H54 (cell line): ENCODE measurements at regions not wholly inside any gene's neighbourhood (a gene's known extent, or its start where the extent isn't known, plus 50 kb on each side); places are given as distances from the start of the nearest gene placed in this dataset.
"Not testable (repeated sequence)": the region's sequence is repeated elsewhere in the genome, so short reads cannot be mapped to it uniquely, and the experiment has no call there.

Experiments
- DNase-seq: peaks from one replicate; pipeline ENCODE4 v3.0.0; 2011; ENCODE audit warnings: low spot score, mixed read lengths; ENCODE audit not compliant: insufficient read length
- FAIRE-seq: peaks from 3 replicates; lab custom pipeline; 2011; peaks lifted over from hg19 to GRCh38; lab: Jason Lieb, UNC
- POLR2A ChIP-seq: IDR thresholded peaks from 2 replicates; pipeline ENCODE4 v1.6.1; 2011; ENCODE audit warnings: low read depth, mild to moderate bottlenecking, low read length

DNA sequence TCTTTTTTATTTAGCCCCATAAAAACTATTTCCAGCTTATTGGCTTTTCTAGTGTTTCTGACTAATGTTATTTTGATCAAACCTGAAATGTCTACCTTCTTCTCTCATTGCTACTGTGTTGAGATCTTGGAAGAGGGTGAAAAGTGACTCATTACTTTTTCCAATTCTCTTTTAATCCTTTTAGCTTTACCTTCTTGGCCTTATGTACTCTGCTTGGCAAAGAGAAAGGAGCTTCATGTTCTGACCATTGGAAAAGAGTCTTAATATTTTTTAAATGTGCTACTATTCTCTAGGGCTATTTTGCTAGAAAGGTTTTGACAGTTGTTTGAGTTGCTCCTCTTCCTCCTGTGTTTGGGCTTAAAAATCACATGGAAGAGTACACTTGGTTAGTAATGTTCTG is 97.8 kb upstream of the CHODL start:
- TF ChIP-seq POLR2A: no peak
- FAIRE-seq (no peak), DNase-seq (no peak)

- DNase-seq (no peak), FAIRE-seq (no peak)
- no peak for TF ChIP-seq POLR2A
These were observed 100.3 kb upstream of the CHODL start for GRCh38 chr21:18144339-18144738.

DNA sequence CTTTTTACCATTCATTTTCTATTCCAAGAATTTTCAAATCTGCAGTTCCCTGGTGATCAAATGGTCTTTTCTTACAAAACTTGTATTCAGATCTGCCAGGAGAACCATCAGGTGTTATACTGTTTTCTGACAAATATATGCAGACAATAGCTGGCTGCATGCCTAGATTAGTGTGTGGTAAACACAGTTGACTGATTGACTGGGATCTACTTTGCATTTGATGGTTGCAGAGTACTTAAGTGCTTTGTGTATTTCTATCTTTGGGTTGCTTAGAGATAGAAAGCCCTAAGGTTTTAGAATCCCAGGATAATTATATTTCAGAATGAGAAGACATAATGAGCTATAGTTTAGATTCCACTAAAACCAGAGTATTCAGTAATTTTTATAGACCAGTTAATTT is 102.0 kb upstream of the CHODL start:
- no peak for TF ChIP-seq POLR2A
- no peak for DNase-seq
- no peak for FAIRE-seq

DNA sequence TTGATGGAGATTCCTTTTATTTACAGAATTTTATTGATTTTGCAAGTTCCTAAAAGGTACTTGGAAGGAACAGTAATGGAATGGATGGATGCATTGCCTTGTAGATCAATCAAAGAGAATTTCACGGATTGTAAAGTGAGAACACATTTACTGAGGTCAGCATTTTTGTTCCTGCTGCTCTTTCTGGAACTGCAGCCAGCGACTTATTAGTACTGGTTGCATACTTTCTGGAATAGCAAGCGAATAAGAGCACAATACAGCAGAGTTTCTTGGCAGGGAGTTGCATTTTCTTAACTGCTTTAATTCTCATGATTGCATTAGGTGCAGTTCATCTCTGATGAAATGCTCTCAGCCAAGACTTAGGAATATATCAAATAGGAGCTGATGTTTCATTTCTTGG is 106.1 kb upstream of the CHODL start:
- DNase-seq: no peak
- no peak for FAIRE-seq
- no peak for TF ChIP-seq POLR2A

DNA sequence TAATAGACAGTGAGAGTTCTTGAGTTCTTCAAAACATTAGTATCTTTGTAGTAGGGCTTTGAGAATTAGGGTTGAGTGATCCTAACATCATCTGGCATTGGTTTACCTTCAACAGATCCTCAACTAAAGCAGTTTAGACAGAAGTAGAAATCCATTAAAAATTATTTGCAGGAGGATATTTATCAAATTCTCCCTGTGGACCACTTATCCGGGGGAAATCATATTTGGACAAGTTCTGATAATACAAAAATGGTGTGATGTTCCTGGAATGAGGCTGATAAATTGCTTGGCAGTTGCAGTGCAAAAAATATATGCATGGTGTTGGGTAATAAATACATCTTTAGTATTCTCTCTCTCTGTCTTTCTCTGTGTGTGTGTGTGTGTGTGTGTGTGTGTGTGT is 115.1 kb upstream of the CHODL start:
- no peak for TF ChIP-seq POLR2A
- FAIRE-seq (no peak), DNase-seq (no peak)

DNA sequence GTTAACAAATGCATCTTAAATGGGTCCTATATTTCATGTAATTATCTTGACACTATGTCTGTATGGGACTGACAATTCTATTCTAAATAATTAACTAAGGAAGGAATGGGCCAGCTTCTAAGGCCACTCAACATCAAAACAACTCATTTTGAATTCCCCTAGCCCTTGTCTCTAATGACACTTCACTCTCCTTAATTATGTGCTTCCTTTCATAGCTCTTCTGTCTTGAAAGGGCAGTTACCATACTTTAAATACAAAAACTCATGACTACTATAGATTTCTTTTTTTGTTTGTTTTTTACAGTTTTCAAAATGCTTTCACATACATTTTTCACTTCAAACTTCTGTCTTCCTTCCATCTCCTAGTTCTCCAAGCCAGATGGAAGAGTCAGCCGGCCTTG is 126.1 kb upstream of the CHODL start:
- no peak for DNase-seq
- no peak for TF ChIP-seq POLR2A
- FAIRE-seq: no peak

DNA sequence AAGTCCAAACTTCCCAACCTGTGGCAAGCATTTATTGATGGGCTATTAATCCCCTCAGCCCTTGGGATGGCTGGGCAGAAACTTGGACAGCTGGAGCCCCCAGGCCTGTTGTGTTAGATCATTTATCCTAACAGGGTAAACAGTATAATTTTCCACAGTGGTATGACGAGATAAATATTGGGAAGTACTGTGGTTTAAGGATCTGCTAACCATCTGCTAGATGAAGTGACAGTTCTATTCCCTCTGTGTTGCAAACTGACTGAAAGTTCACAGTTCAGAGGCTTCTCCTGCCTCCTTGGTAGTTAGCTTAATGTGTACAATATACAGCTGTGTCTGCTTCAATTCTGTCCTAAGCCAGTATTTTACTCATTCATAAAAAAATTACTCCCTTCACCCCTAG is 127.5 kb upstream of the CHODL start:
- FAIRE-seq (no peak), DNase-seq (no peak)
- no peak for TF ChIP-seq POLR2A

GRCh38 chr21:18114810-18115209 is 129.8 kb upstream of the CHODL start:
- FAIRE-seq (no peak), DNase-seq (no peak)
- TF ChIP-seq POLR2A: no peak

DNA sequence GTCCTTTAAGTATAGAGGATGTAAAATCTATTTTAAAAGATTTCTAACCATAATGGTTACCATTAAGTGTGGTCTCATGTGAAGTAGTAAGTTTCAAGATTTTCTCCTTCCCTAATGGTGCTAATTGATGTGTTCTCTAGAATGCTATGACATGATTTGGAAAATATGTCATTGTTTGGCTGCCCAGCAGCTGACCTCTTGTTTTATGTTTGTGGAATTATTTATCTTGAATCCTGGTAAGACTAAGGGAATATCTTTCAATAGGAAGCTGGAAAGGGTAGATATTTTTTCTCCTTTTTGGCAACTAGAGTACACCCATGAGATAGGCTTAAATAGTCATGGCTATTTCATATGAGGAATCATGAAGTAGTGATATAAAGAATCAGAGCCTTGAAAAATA is 139.8 kb upstream of the CHODL start:
- TF ChIP-seq POLR2A: no peak
- FAIRE-seq: no peak

GRCh38 chr21:18096413-18096812 is 148.2 kb upstream of the CHODL start:
- DNase-seq, FAIRE-seq: not testable (repeated sequence)

More for the DNA sequence above, 139.8 kb upstream of the CHODL start:
- DNase-seq: no peak

- FAIRE-seq (no peak), DNase-seq (no peak)
- TF ChIP-seq POLR2A: no peak
These were observed 154.8 kb upstream of the CHODL start for GRCh38 chr21:18089786-18090185.

- FAIRE-seq (no peak), DNase-seq (no peak)
- no peak for TF ChIP-seq POLR2A
These were observed 174.2 kb upstream of the CHODL start for GRCh38 chr21:18070392-18070791.

DNA sequence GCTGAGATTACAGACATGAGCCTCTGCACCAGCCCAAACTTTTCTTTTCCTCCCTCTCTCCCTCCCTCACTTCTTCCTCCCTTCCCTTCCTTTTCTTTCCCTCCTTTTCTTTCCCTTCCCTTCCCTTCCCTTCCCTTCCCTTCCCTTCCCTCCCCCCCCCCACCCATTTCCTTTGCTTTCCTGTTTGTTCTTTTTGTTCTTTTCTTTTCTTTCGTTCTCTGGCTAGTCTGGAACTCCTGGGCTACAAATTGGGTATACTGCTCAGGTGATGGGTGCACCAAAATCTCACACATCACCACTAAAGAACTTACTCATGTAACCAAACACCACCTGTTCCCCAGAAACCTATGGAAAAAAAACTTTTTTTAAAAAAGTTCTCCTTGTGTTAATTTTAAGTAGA is 174.8 kb upstream of the CHODL start:
- no peak for DNase-seq
- no peak for TF ChIP-seq POLR2A
- FAIRE-seq: no peak

- TF ChIP-seq POLR2A: no peak
- no peak for DNase-seq
- FAIRE-seq: no peak
These were observed 184.2 kb upstream of the CHODL start for GRCh38 chr21:18060402-18060801.

GRCh38 chr21:18058731-18059398 is 185.8 kb upstream of the CHODL start:
- no peak for DNase-seq
- no peak for FAIRE-seq
- no peak for TF ChIP-seq POLR2A
